Skeletal muscle cell (primary cell): ENCODE measurements at regions not wholly inside any gene's neighbourhood (a gene's known extent, or its start where the extent isn't known, plus 50 kb on each side); places are given as distances from the start of the nearest gene placed in this dataset.
"Not testable (repeated sequence)": the region's sequence is repeated elsewhere in the genome, so short reads cannot be mapped to it uniquely, and the experiment has no call there.

Experiments used
- DNase-seq: peaks from one replicate; pipeline ENCODE4 v3.0.0-alpha.2; 2010; ENCODE audit warnings: low read depth
- H3K4me3 ChIP-seq: 2 replicates; pipeline ENCODE4 v1.5.1; 2011; ENCODE audit warnings: low read depth, mild to moderate bottlenecking, control low read depth, low read length, moderate library complexity

DNA sequence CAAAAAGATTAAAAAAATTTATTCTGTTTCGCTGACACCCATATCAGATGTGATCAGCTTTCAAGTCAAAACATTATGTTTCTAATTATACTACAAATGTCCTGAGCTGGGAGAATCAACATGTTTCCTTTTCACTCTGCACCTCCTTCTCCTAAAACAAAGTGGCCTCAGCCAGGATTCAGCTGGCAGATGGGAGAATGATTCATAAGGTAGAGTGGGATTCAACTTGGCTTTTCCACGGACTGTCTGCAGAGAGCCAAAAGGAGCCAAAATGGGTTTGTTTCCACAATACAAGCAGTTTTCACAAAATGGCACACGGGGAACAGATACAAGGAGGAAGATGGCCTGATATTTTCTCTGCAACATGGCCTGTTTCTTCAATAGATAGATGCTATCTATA lies 376.5 kb upstream of the PRKCQ start:
- no peak for DNase-seq
- H3K4me3 ChIP-seq, result no peak overlapping the region

DNA sequence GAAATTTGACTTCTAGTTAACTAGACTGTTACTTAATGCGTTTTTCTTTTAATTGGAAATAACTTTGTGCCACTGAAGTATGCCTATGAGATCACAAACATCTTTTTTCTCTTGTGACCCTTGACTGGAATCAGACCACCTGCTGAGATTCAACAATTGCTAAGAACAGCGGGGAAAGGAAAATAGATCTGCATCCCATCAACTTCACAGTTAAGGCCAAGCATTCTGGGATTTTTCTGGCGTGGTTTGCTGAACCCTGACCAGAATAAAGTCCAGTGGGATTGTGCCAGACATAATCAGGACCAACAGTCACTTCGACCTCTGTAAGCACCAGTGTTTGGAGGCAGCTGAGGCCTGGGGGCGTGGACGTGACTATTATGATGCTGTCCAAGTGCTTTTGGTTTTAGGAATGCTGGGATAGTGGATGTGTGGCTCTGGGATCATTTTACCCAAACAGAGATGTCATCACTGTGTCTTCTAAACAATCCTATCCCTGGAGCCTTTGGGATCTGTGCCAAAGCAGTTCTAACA lies 373.3 kb upstream of the PRKCQ start:
- peak; percentile 7 for DNase-seq
- H3K4me3 ChIP-seq, result no peak overlapping the region

- DNase-seq, result no peak
- no peak overlapping the region for H3K4me3 ChIP-seq
These were observed 371.7 kb upstream of the PRKCQ start for GRCh38 chr10:6951732-6952131.

DNA sequence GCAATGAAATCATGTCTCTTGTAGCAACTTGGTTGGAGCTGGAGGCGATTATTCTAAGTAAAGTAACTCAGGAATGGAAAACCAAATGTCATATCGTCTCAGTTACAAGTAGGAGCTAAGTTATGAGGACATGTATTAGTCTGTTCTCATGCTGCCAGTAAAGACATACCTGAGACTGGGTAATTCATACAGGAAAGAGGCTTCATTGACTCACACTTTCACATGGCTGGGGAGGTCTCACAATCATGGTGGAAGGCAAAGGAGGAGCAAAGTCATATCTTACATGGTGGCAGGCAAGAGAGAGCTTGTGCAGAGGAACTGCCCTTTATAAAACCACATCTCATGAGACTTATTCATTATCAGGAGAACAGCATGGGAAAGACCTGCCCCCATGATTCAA lies 370.1 kb upstream of the PRKCQ start:
- no peak for DNase-seq
- no peak overlapping the region for H3K4me3 ChIP-seq

- H3K4me3 ChIP-seq, result no peak overlapping the region
- no peak for DNase-seq
These were observed 364.4 kb upstream of the PRKCQ start for GRCh38 chr10:6944436-6944835.

DNA sequence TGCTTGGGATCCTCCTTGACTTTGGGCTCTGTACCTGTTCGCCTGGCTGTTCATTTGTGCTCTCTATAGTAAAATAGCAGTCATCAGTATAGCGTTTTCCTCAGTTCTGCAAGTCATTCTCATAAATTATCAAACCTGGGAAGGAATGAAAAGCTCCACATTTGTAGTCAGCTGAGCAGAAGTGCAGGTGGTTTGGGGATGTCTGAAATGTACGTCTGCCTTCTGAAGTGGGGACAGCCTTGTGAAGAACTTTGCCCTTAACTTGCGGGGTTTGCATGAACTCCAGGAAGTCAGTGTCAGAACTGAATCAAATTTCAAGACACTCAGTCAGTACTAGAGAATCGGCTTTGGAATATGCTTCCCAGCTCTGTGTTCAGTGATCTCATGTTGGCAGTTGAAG lies 358.3 kb upstream of the PRKCQ start:
- no peak overlapping the region for H3K4me3 ChIP-seq
- DNase-seq, result no peak

DNA sequence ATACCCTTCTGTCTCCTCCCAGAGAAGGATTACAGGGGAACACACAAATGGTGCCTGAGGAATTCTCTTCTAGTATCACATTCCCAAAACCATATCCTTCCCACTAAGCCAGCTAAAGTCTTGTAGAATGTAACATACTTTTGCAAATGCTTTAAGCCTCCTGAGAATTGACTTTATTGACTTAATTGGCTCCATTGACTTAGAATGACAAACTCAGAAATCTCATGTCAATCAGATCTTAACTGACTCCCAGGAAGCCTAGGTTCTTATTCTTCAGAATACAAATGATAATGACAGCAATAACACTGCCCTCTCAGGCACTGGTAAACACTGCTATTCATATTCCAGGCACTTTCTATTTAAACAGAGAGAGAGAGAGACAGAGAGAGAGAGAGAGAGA lies 356.9 kb upstream of the PRKCQ start:
- H3K4me3 ChIP-seq, result no peak overlapping the region
- no peak for DNase-seq

DNA sequence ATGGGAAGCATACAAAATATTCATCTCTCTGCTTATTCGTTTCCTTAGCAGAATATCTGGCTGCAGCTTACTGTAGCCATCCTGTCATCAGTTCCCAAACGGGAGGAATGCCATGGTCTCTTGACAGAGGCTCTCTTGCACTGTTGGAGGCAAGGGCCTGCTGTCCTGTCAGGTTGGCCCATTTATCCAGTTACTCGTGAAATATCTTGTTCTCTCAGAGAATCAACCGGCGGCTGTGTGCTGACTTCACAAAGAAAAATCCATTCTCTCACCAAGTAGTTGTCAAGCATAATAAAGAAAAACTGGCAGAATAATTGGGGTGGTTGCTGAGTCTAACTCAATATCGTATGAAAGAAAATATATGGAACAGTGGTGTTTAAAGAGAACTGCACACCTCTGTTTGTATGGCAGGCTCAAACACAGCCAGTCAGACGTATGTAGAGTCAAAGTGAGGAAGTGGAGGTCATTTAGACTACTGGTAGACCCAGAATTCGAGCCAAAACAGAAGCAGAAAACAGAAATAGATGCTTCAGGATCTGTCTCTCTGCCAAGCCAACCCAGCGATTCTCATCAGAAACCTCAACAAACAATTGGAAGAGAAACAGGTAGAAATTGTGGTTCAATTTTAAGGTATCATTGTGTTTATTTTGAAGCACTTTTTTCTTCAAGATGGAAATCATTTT lies 349.2 kb upstream of the PRKCQ start:
- no peak overlapping the region for H3K4me3 ChIP-seq
- no peak for DNase-seq

- DNase-seq, result no peak
- H3K4me3 ChIP-seq, result no peak overlapping the region
These were observed 348.5 kb upstream of the PRKCQ start for GRCh38 chr10:6928586-6928985.

DNA sequence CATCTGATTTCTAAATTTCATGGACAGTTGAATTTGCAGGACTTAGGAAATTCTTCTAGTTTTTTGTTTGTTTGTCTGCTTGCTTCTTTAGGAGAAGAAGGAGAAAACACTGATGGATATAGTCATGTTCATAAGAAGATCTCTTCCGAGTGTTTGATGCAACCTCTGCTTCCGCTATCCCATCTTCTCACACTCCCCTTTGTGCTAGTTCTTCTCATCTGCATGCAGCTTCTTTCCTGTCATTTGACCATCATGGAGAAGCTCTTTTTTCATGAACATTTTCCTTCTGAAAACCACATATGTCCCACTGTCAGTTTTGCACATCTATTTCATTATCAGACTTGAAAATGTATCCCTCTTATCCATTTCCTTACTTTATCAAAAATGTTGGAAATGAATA lies 346.9 kb upstream of the PRKCQ start:
- DNase-seq, result no peak
- no peak overlapping the region for H3K4me3 ChIP-seq

DNA sequence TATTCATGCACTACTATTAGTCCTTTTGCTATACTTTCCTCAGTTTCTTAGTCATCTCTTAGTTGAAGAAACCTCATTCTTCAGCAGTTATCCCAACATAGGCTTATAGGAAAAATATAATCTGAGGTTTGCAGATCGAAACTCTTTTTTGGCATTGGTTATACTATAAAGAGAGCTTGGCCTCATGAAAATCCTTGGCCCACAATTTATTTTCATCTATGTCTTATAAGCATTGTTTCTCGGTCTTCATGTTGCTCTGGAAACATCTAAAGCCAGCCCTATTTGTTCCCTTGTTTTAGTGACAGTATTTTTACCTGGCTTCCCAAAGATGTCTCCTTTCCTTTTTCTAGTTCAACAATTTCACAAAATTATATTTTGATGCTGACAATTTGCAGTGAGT lies 345.1 kb upstream of the PRKCQ start:
- DNase-seq, result no peak
- H3K4me3 ChIP-seq, result no peak overlapping the region

DNA sequence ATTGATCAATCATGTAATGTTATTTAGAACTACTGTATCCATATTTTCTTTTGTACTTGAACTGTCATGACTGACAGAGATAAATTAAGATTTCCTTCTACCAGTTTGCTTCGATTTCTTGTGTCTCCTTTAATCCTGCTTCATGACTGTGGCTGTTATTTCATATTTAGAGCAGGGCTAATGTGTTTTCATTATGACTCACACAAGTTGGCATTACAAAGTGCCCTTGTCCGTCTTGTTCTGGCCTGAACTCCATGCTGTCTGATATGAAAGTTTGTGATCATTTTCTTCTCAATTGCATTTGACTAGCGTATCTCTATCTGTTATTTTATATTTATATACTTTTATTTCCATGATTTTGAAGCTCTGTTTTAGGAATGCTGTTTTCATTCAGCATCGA lies 344.1 kb upstream of the PRKCQ start:
- DNase-seq, result no peak
- no peak overlapping the region for H3K4me3 ChIP-seq

GRCh38 chr10:6921026-6921425 lies 340.9 kb upstream of the PRKCQ start:
- H3K4me3 ChIP-seq, DNase-seq: not testable (repeated sequence)

DNA sequence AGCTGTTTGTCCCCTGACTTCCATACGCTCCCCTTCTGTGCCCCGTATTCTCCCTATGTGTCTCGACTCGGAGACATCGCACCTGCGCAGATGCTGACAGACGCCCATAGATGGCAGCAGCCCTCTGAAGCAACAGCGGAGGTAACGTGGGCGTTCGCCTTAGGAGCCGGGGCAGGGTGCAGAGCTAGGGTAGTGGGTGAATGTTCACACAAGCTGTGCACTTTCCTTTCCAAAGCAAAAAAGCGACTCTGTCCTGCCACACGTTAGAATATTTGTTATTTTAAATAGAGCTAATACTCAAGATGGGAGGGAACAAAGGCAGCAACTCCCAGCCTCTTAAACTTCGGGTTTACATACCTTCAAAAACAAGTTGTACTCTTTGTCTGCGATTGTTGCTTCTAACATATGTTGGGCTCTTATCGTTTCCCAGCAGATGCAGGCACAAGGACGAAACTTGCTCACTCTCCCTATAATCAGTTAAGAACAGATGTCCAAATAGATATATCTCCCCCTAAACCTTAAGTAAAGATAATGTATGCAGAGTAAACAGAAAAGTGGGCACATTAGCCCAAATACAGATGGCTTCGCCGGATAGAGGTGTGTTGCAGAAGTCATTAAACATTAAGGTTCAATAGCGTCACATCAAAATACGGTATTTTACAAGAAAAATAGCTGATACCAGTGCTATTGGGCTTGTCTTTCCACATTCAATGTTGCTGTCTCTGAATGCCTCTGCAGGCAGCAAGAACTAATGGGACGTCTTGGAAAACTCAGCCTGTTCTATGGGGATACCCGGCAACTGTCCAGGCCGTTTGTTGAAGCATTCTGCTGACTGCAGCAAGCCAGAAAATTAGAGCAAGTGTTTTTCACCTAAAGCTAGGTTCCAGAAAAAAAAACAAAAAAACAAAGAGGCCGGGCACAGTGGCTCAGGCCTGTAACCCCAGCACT lies 340.3 kb upstream of the PRKCQ start:
- no peak for DNase-seq
- peak overlapping the region; percentile 7 for H3K4me3 ChIP-seq

DNA sequence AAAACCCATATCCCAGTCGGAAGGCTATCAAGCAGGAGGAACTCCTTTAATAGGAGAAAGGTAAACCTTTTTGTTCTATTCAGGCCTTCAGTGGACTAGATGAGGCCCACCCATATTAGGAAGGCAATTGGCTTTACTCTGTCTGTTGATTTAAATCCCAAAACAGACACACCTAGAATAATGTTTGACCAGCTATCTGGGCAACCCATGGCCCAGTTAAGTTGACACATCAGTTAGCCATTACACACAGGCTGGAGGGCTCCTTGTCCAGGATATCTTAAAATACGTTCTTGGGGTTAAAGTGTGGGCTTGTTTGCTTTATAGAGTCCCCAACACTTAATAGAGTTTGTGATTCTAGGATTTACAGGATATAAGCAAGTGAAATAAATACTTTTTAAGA lies 339.0 kb upstream of the PRKCQ start:
- DNase-seq, result no peak
- no peak overlapping the region for H3K4me3 ChIP-seq

GRCh38 chr10:6918305-6918704 lies 338.2 kb upstream of the PRKCQ start:
- no peak for DNase-seq
- no peak overlapping the region for H3K4me3 ChIP-seq

DNA sequence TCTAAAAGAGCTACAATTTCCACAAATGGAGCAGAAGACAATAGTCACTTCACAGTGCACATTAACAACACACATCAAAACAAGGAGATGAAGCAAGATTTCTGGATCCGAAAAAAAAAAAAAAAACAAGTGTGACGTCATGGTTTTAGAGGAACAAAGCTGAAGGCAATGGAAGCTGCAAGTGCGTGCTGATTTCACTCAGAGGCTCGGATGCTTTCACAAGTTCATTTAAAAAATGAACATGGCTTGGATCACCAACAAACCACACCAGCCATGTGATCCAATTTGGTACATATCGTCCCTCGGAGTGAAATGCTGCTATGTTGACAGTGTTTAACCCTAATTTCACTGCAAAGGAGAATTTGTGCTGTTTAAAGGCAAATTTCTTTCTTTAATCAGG lies 337.0 kb upstream of the PRKCQ start:
- no peak overlapping the region for H3K4me3 ChIP-seq

DNA sequence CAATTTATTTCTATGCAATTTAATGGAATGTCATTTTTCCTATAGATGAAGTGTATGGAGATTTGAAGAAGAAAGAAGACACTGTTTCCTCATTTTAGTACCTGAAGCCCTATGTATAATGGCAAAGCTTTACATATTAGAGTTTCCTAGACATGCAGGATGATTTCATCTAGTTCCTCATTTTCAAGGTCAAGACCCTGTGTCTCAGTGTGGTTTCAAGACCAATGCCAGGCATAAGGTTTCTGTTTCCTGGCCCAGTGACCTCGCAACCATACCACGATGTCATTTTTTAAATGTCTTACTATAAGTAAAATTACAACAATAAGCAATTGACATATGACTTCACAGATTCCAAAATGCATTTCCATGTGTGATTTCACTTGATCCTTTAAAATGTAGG lies 336.5 kb upstream of the PRKCQ start:
- H3K4me3 ChIP-seq, result no peak overlapping the region
- DNase-seq, result no peak

More for the DNA sequence above, 337.0 kb upstream of the PRKCQ start:
- no peak for DNase-seq

DNA sequence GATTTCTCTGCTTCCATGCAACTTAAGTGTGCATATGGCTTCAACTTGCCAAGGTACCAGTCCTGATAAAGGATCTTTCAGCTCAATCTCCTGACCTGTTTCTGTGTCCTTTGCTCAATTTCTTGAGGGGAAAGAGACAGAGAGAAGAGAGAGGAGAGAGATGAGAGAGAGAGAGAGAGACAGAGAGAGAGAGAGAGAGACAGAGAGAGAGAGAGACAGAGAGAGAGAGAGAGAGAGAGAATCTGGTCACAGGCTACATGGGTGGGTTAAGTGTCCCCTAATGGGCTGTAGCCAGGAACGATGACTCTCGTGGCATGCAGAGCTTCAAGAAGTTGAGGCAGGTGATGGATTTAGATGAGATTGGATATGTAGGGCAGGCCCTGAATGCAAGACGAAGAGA lies 335.2 kb upstream of the PRKCQ start:
- no peak for DNase-seq
- no peak overlapping the region for H3K4me3 ChIP-seq

DNA sequence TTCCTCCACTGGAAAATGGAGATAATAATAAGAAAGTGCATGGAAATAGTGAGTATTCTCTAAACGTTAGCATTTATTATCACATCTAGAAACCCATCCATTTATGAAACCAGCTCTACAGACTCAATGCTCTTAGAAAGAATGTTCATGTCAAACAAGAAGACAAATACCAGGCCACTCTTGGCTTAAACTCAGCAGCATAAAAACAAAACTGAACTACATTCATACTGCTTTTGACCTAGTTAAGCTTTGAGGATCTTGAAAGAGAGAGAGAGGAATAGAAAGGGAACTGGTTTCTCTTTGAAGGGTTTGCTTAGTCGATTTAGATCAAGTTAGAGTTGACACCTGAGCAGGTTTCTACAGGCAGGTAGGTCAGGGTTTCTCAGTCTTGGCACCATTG lies 332.9 kb upstream of the PRKCQ start:
- H3K4me3 ChIP-seq, result no peak overlapping the region
- DNase-seq, result no peak

DNA sequence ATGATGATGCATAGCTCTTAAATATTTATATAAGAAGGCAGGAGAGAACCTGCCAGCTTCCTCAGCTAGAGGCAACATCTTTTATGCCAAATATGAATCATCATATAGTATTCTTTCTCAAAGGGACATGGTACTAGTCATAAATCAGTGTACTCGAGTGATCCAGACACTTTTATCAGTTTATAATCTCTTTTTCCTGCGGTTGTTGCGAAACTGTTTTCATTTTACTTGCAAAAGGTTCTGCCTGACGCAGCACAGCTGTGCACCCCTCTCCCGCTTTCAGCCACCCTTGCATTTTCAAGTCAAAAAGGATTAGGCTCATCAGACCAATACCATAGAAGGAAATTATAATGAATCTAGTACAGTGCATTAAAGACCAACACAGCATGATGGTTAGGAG lies 332.3 kb upstream of the PRKCQ start:
- no peak overlapping the region for H3K4me3 ChIP-seq
- DNase-seq, result no peak
